GM04503 (cell line): ENCODE measurements at regions not wholly inside any gene's neighbourhood (a gene's known extent, or its start where the extent isn't known, plus 50 kb on each side); places are given as distances from the start of the nearest gene placed in this dataset.
A peak's percentile ranks its signal among the peaks of the same experiment; 100 is the strongest.

ENCODE experiments used
- DNase-seq: peaks from one replicate; pipeline ENCODE4 v3.0.0-alpha.2; 2012; ENCODE audit warnings: low read depth

DNA sequence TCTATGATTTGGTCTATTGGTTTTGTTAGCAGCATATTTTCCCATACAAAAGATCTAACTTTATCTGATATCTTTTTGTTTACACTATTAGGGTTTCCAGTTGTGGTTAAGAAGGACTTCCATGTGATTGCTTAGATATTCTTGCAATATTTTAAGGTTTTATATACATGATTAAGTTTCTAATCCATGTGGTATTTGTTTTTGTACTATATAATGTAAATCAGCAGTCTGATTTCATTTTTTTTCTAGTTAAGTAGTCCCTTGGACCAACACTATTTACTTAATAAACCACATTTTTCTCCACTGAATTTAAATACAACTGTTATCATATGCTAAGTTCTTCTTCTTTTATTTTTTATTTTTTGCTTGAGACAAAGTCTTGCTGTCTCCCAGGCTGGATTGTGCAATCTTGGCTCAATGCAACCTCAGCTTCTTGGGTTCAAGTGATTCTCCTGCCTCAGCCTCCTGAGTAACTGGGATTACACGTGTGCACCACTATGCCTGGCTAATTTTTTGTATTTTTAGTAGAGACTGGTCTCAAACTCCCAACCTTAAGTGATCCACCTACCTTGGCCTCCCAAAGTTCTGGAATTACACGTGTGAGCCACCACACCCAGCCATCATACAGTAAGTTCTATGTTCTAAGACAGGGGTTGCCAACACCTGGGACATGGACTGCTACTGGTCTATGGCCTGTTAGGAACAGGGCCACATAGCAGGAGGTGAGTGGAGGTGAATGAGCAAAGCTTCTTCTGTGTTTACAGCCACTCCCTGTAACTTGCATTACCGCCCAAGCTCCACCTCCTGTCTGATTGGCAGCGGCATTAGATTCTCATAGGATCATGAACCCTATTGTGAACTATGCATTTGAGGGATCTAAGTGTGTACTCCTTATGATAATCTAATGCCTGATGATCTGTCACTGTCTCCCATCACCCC, 58.5 kb upstream of the RAB27B start:
- no peak for DNase-seq

DNA sequence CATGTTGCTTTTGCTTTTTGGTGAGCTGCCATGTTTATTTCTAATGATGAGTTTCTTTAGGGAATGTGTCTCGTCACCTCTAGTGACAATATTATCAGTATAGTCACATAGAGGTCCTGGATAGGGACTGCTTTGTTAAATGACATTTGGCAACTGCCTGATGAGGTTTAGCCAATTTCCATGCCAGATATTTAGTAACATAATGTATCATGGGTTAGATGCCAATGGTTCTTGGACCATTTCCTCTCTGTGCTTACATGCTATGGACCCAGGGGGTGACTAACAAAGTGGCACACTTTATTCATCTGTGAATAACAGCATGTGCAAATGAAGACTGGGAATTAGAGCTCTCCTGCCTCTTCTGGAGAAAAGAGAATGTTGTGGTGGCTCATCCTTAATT, 56.2 kb upstream of the RAB27B start:
- DNase-seq, result no peak

- DNase-seq, result peak; percentile 75
These were observed 53.9 kb upstream of the RAB27B start for GRCh38 chr18:54774423-54774822.

GRCh38 chr18:54774981-54775665, 53.2 kb upstream of the RAB27B start:
- no peak for DNase-seq

DNA sequence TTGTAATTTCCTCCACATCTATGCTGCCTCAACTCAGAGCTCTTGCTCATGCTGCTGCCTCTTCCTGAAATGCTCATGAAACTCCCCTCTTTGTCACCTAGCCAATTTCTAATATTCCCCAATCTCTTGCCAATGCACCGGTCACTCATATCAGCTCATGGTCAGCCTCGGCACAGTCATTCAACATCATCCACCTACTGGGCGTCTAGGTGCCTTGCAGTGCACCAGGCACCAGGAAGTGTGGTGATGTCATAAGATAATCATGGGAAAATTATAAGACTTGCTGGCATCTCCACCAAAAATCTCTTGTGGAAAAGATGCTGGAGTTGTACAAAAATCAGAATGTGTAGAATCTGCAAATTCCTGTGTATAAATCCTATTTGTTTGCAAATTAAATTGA, 52.6 kb upstream of the RAB27B start:
- no peak for DNase-seq

DNA sequence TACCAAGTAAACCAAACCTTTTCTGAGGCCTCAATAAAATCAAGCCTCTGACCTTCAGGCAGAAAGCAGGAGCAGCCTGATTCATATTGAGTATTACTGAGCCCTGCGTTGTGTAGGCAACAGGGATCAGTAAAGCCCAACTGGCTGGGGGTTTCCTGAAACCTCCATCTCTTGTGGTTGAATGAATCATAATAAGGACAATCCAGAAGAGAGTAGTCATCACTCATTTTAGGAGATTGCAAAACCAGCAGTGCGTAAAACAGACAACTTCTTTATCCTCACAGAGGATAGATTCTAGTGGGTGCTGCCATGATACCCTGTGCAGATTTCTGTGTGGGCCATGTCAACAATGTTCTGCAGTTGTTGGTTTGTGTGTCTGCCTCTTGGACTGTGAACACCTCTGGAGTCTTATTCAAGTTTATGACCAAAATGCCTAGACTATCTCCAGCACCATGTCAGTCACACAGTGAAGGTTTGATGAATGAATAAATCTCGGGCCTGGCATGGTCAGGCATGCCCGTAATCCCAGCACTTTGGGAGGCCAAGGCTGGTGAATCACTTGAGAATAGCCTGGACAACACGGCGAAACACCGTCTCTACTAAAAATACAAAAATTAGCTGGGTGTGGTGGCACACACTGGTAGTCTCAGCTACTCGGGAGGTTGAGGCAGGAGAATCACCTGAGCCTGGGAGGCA, 51.8 kb upstream of the RAB27B start:
- peak; percentile 96 for DNase-seq

DNA sequence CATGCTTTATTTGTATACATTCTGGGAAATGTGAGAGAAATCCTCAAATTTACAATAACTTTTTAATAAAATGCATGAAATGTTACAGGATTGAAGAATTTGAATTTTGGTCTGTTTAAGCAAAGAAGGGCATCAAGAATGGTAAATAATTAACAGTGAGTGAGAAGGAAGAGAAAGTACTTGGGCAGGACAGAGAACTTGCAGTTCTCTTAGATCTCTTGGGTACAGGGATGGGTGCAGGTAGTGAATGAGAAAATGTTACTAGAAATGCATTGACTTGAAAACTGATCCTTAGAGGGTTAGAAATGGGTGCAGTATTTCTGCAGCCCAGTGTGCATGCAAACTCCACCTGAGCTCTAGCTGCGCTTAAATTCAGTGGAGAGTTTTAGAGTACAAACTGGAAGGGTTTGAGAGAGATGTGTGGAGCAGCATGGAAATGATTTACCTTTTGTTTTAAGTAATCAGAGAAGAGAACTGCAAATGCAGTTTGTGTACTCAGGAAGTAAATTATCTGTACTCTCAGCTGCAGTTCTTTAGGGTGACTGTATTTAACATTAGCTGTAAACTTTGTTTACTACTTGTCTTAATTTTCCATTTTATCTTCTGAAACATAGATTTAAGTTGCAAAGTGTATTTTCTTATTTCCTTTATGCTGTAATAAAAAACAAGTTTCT, 51.0 kb upstream of the RAB27B start:
- no peak for DNase-seq

DNA sequence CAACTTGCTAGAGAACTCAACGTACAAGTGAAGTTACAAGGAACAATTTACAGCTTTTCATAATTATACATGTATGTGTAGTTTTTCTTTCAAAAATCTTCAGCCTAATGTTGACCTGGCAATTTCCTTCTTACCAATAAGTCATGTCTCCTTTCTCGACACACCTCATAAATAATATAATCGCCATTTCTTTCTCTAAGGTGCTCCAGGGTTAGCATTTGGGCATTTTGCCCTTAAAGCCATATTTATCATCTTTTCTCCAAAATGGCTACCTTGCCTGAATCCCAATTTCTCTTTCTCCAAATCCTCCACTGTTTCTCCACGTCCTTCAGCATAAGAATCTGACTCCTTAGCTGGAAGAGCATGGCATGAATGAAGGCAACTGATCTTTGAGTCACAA, 50.3 kb upstream of the RAB27B start:
- DNase-seq, result no peak
